GM12878 (cell line): ENCODE measurements at regions not wholly inside any gene's neighbourhood (a gene's known extent, or its start where the extent isn't known, plus 50 kb on each side); places are given as distances from the start of the nearest gene placed in this dataset.

ENCODE experiments used
- ATAC-seq: fragments of 200-7000 bp; cut with Tn5 transposase; 3 replicates; pipeline ENCODE4 v1.9.1; 2020; ENCODE audit warnings: mild to moderate bottlenecking, moderate library complexity
- BruUV-seq: library from RNA; stranded (reverse); fragments of 400-500 nt; replicated peaks from 2 replicates; lab custom pipeline; 2021; lab: Mats Ljungman, UMichigan
- CTCF ChIA-PET: fragments of 300-600 bp; sonication (Branson Sonifier 250); formaldehyde crosslinking; extraction: SDS; loops from one replicate; lab custom pipeline; 2021; ENCODE audit warnings: inconsistent platforms; lab: Yijun Ruan, JAX
- POLR2A ChIA-PET: fragments of 350-600 bp; formaldehyde crosslinking; extraction: SDS; loops from one replicate; lab custom pipeline; 2021; ENCODE audit warnings: inconsistent platforms; lab: Charles Lee
- RAD21 ChIA-PET: fragments of 300-600 bp; sonication (Branson Sonifier 250); formaldehyde crosslinking; loops from one replicate; lab custom pipeline; 2023; ENCODE audit warnings: antibody characterized with exemption; ENCODE audit not compliant: unreplicated experiment; lab: Charles Lee
- SMC1A ChIA-PET: fragments of 300-600 bp; sonication (Branson Sonifier 250); formaldehyde crosslinking; loops from one replicate; lab custom pipeline; 2023; ENCODE audit not compliant: unreplicated experiment, uncharacterized antibody; lab: Charles Lee
- DNase-seq: peaks from one replicate; pipeline ENCODE4 v3.0.0-alpha.2; 2011; ENCODE audit warnings: low read depth, low spot score
- FAIRE-seq: peaks from 3 replicates; lab custom pipeline; 2011; peaks lifted over from hg19 to GRCh38; lab: Jason Lieb, UNC
- H2AFZ ChIP-seq: 2 replicates; pipeline ENCODE4 v1.6.0; 2011; ENCODE audit warnings: low read depth, low read length, control low read depth; ENCODE audit not compliant: control insufficient read depth
- H3K27ac ChIP-seq: 2 replicates; pipeline ENCODE4 v1.5.1; 2011; ENCODE audit warnings: control low read depth; ENCODE audit not compliant: control insufficient read depth, insufficient read depth
- H3K27me3 ChIP-seq, 2 experiments: replicated peaks in 1 of 2; 2 replicates each; pipeline versions ENCODE4 v1.6.0 to v1.6.1; 2011; ENCODE audit warnings: low read length in 1 of 2; ENCODE audit not compliant: control insufficient read depth in 2 of 2, insufficient read depth in 2 of 2
- H3K36me3 ChIP-seq, 2 experiments: 2 replicates each; pipeline ENCODE4 v1.5.1; 2011; ENCODE audit warnings: low read length in 1 of 2; ENCODE audit not compliant: control insufficient read depth in 2 of 2, insufficient read depth in 2 of 2
- H3K4me1 ChIP-seq: 2 replicates; pipeline ENCODE4 v1.6.1; 2011; ENCODE audit warnings: mild to moderate bottlenecking, low read length, moderate library complexity, mixed read lengths; ENCODE audit not compliant: control insufficient read depth, insufficient read depth
- H3K4me2 ChIP-seq: 2 replicates; pipeline ENCODE4 v1.6.0; 2011; ENCODE audit warnings: control low read depth; ENCODE audit not compliant: control insufficient read depth, insufficient read depth
- H3K4me3 ChIP-seq: fragments of 200-600 bp; sonication (generic); 2 replicates; pipeline ENCODE4 v1.5.1; 2016
- H3K79me2 ChIP-seq: 2 replicates; pipeline ENCODE4 v1.6.0; 2011; ENCODE audit warnings: low read length; ENCODE audit not compliant: control insufficient read depth, insufficient read depth
- H3K9ac ChIP-seq: 2 replicates; pipeline ENCODE4 v1.8.0; 2011; ENCODE audit warnings: low read length, control low read depth, mixed read lengths; ENCODE audit not compliant: control insufficient read depth, insufficient read depth
- H3K9me3 ChIP-seq: replicated peaks from 3 replicates; pipeline ENCODE4 v1.5.1; 2011; ENCODE audit warnings: mild to moderate bottlenecking, low read length; ENCODE audit not compliant: control insufficient read depth, insufficient read depth
- H4K20me1 ChIP-seq: 2 replicates; pipeline ENCODE4 v1.6.0; 2011; ENCODE audit not compliant: control insufficient read depth, insufficient read depth
- CREB1 ChIP-seq: IDR thresholded peaks from 2 replicates; pipeline ENCODE4 v1.6.1; 2012; ENCODE audit warnings: low read depth, mild to moderate bottlenecking, inconsistent platforms
- DPF2 ChIP-seq: fragments of 450-650 bp; IDR thresholded peaks from 2 replicates; pipeline ENCODE4 v1.6.1; 2017; ENCODE audit warnings: mild to moderate bottlenecking
- GATAD2B ChIP-seq: fragments of 450-650 bp; conservative IDR thresholded peaks from 2 replicates; pipeline ENCODE4 v1.6.1; 2017; ENCODE audit warnings: low read depth, mild to moderate bottlenecking, moderate library complexity
- PAX8 ChIP-seq: fragments of 450-650 bp; IDR thresholded peaks from 2 replicates; pipeline ENCODE4 v1.6.1; 2017; ENCODE audit warnings: mild to moderate bottlenecking, moderate library complexity
- SMC3 ChIP-seq: IDR thresholded peaks from 2 replicates; pipeline ENCODE4 v1.6.1; 2011; ENCODE audit warnings: low read length, improper control_type of control experiment, borderline replicate concordance
- TCF12 ChIP-seq: IDR thresholded peaks from 2 replicates; pipeline ENCODE4 v1.6.1; 2011; ENCODE audit warnings: low read depth, mild to moderate bottlenecking, low read length
- WRNIP1 ChIP-seq: IDR thresholded peaks from 2 replicates; pipeline ENCODE4 v1.6.1; 2011; ENCODE audit warnings: low read depth, low read length, improper control_type of control experiment, borderline replicate concordance
- ZSCAN29 ChIP-seq: fragments of 450-650 bp; IDR thresholded peaks from 2 replicates; pipeline ENCODE4 v1.6.1; 2017; ENCODE audit warnings: mild to moderate bottlenecking, moderate library complexity
- in situ Hi-C: fragments of 300-500 bp; cut with MboI; formaldehyde crosslinking; loops from 9 replicates; pipeline ENCODE4 v1.14.3; 2018; ENCODE audit warnings: mixed read lengths
- intact Hi-C: fragments of 100-400 bp; cut with micrococcal nuclease; formaldehyde crosslinking; loops from one replicate; pipeline ENCODE4 v1.14.2; 2022; ENCODE audit not compliant: unreplicated experiment
- TF ChIP-seq, protein P1 (sequence below): fragments of 450-650 bp; IDR thresholded peaks from 2 replicates; pipeline ENCODE4 v1.6.1; 2016; ENCODE audit warnings: mild to moderate bottlenecking
- TF ChIP-seq, protein P2 (sequence below): fragments of 450-650 bp; IDR thresholded peaks from 2 replicates; pipeline ENCODE4 v1.6.1; 2017; ENCODE audit warnings: mild to moderate bottlenecking, moderate library complexity

DNA sequence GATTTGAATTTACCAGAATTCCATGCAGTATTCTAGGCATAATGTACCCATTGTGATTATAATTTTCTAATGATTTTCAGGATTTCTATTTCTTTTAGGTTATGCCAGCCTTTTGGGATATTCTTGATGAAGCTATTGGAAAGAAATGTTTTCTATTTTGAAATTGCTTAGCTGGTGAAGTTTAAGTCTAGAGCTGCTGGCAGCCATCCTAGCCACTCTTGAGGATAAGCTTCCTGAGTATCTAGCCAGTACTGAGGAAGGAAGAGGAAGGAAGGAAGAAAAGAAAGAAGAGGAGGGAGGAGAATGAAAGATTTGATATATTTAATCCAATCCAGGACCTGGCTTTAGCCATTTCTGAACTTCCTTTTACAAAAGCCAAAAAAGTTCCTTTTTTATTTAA is 142.1 kb upstream of the DAB2 start:
- Histone ChIP-seq H2AFZ (no peak overlapping the region), H3K4me1 (no peaks in the 10 kb centered on the region), H3K9me3 (no peaks in the 10 kb centered on the region), H3K4me2 (no peak overlapping the region), H4K20me1 (no peaks in the 10 kb centered on the region), H3K36me3 (no peaks in the 10 kb centered on the region), H3K79me2 (no peaks in the 10 kb centered on the region), H3K9ac (no peak overlapping the region), H3K4me3 (no peak overlapping the region), H3K27me3 (no peaks in the 10 kb centered on the region), H3K27ac (no peak overlapping the region)
- no peak for TF ChIP-seq ZSCAN29
- no peak for TF ChIP-seq DPF2
- TF ChIP-seq GATAD2B = no peak
- no peak for TF ChIP-seq TCF12
- TF ChIP-seq, protein P1, sequence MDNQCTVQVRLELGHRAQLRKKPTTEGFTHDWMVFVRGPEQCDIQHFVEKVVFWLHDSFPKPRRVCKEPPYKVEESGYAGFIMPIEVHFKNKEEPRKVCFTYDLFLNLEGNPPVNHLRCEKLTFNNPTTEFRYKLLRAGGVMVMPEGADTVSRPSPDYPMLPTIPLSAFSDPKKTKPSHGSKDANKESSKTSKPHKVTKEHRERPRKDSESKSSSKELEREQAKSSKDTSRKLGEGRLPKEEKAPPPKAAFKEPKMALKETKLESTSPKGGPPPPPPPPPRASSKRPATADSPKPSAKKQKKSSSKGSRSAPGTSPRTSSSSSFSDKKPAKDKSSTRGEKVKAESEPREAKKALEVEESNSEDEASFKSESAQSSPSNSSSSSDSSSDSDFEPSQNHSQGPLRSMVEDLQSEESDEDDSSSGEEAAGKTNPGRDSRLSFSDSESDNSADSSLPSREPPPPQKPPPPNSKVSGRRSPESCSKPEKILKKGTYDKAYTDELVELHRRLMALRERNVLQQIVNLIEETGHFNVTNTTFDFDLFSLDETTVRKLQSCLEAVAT = no peak
- TF ChIP-seq WRNIP1 = no peak
- TF ChIP-seq CREB1 = no peak
- TF ChIP-seq SMC3 = no peak
- no peak for TF ChIP-seq PAX8
- TF ChIP-seq, protein P2, sequence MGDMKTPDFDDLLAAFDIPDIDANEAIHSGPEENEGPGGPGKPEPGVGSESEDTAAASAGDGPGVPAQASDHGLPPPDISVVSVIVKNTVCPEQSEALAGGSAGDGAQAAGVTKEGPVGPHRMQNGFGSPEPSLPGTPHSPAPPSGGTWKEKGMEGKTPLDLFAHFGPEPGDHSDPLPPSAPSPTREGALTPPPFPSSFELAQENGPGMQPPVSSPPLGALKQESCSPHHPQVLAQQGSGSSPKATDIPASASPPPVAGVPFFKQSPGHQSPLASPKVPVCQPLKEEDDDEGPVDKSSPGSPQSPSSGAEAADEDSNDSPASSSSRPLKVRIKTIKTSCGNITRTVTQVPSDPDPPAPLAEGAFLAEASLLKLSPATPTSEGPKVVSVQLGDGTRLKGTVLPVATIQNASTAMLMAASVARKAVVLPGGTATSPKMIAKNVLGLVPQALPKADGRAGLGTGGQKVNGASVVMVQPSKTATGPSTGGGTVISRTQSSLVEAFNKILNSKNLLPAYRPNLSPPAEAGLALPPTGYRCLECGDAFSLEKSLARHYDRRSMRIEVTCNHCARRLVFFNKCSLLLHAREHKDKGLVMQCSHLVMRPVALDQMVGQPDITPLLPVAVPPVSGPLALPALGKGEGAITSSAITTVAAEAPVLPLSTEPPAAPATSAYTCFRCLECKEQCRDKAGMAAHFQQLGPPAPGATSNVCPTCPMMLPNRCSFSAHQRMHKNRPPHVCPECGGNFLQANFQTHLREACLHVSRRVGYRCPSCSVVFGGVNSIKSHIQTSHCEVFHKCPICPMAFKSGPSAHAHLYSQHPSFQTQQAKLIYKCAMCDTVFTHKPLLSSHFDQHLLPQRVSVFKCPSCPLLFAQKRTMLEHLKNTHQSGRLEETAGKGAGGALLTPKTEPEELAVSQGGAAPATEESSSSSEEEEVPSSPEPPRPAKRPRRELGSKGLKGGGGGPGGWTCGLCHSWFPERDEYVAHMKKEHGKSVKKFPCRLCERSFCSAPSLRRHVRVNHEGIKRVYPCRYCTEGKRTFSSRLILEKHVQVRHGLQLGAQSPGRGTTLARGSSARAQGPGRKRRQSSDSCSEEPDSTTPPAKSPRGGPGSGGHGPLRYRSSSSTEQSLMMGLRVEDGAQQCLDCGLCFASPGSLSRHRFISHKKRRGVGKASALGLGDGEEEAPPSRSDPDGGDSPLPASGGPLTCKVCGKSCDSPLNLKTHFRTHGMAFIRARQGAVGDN = no peak
- ChIA-PET RAD21 (interaction anchor here (1.6 kb wide), 1 partner anchor 191 kb away, joined by 7 read pairs; no protein-coding TSS in a partner anchor), SMC1A (no interaction called here), CTCF (interaction anchor here (0.6 to 2.5 kb wide), 4 partner anchors 19 to 301 kb away, joined by 3 to 10 read pairs (median 8); no protein-coding TSS in a partner anchor), POLR2A (no interaction called here)
- in situ Hi-C loops = no loop called here
- no TSS peak for BruUV-seq
- intact Hi-C loops = no loop called here
- no peak for ATAC-seq
- DNase-seq = no peak
- no peak for FAIRE-seq
